SK-N-SH (cell line): ENCODE measurements at regions not wholly inside any gene's neighbourhood (a gene's known extent, or its start where the extent isn't known, plus 50 kb on each side); places are given as distances from the start of the nearest gene placed in this dataset.
"Not testable (repeated sequence)": the region's sequence is repeated elsewhere in the genome, so short reads cannot be mapped to it uniquely, and the experiment has no call there.

Experiments
- MXI1 ChIP-seq: IDR thresholded peaks from 2 replicates; pipeline ENCODE4 v1.6.1; 2012; ENCODE audit warnings: mild to moderate bottlenecking, low read depth, low read length, improper control_type of control experiment
- NFIC ChIP-seq: IDR thresholded peaks from 2 replicates; pipeline ENCODE4 v1.4.0; 2012; ENCODE audit warnings: borderline replicate concordance
- RCOR1 ChIP-seq: fragments of 150-350 bp; IDR thresholded peaks from 2 replicates; pipeline ENCODE4 v1.6.1; 2017; ENCODE audit warnings: antibody characterized with exemption, low read length
- TCF12 ChIP-seq: IDR thresholded peaks from 2 replicates; pipeline ENCODE4 v1.4.0; 2012
- YY1 ChIP-seq: IDR thresholded peaks from 2 replicates; pipeline ENCODE4 v1.4.0; 2012; ENCODE audit warnings: low read depth, mild to moderate bottlenecking
- TF ChIP-seq, protein P1 (sequence below): fragments of 200-600 bp; sonication (generic); IDR thresholded peaks from 2 replicates; pipeline ENCODE4 v1.6.1; 2017; ENCODE audit warnings: antibody characterized with exemption, mild to moderate bottlenecking, moderate library complexity
- TF ChIP-seq, protein P2 (sequence below): IDR thresholded peaks from 2 replicates; pipeline ENCODE4 v1.6.1; 2012; ENCODE audit warnings: mild to moderate bottlenecking, low read depth, low read length, moderate library complexity

DNA sequence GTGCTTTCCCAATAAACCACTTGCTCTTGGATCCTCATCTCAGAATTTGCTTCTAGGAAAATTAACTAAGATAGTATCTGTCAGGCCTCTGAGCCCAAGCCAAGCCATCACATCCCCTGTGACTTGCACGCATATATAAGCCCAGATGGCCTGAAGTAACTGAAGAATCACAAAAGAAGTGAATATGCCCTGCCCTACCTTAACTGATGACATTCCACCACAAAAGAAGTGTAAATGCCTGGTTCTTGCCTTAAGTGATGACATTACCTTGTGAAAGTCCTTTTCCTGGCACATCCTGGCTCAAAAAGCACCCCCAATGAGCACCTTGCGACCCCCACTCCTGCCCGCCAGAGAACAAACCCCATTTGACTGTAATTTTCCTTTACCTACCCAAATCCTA, 255.0 kb upstream of the SPTLC3 start:
- TF ChIP-seq YY1, TCF12, NFIC, MXI1, RCOR1: not testable (repeated sequence)
- TF ChIP-seq, protein P1, sequence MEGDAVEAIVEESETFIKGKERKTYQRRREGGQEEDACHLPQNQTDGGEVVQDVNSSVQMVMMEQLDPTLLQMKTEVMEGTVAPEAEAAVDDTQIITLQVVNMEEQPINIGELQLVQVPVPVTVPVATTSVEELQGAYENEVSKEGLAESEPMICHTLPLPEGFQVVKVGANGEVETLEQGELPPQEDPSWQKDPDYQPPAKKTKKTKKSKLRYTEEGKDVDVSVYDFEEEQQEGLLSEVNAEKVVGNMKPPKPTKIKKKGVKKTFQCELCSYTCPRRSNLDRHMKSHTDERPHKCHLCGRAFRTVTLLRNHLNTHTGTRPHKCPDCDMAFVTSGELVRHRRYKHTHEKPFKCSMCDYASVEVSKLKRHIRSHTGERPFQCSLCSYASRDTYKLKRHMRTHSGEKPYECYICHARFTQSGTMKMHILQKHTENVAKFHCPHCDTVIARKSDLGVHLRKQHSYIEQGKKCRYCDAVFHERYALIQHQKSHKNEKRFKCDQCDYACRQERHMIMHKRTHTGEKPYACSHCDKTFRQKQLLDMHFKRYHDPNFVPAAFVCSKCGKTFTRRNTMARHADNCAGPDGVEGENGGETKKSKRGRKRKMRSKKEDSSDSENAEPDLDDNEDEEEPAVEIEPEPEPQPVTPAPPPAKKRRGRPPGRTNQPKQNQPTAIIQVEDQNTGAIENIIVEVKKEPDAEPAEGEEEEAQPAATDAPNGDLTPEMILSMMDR: not testable (repeated sequence)
- TF ChIP-seq, protein P2, sequence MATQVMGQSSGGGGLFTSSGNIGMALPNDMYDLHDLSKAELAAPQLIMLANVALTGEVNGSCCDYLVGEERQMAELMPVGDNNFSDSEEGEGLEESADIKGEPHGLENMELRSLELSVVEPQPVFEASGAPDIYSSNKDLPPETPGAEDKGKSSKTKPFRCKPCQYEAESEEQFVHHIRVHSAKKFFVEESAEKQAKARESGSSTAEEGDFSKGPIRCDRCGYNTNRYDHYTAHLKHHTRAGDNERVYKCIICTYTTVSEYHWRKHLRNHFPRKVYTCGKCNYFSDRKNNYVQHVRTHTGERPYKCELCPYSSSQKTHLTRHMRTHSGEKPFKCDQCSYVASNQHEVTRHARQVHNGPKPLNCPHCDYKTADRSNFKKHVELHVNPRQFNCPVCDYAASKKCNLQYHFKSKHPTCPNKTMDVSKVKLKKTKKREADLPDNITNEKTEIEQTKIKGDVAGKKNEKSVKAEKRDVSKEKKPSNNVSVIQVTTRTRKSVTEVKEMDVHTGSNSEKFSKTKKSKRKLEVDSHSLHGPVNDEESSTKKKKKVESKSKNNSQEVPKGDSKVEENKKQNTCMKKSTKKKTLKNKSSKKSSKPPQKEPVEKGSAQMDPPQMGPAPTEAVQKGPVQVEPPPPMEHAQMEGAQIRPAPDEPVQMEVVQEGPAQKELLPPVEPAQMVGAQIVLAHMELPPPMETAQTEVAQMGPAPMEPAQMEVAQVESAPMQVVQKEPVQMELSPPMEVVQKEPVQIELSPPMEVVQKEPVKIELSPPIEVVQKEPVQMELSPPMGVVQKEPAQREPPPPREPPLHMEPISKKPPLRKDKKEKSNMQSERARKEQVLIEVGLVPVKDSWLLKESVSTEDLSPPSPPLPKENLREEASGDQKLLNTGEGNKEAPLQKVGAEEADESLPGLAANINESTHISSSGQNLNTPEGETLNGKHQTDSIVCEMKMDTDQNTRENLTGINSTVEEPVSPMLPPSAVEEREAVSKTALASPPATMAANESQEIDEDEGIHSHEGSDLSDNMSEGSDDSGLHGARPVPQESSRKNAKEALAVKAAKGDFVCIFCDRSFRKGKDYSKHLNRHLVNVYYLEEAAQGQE: not testable (repeated sequence)
